Erythroblast (primary cell): ENCODE measurements at regions not wholly inside any gene's neighbourhood (a gene's known extent, or its start where the extent isn't known, plus 50 kb on each side); places are given as distances from the start of the nearest gene placed in this dataset.

Experiments used
- GATA1 ChIP-seq: IDR thresholded peaks from 2 replicates; pipeline ENCODE4 v1.6.1; 2011; ENCODE audit warnings: low read depth, mild to moderate bottlenecking, control low read depth, low read length, moderate library complexity
- POLR2A ChIP-seq: IDR thresholded peaks from 2 replicates; pipeline ENCODE4 v1.6.1; 2011; ENCODE audit warnings: mild to moderate bottlenecking, low read length

- TF ChIP-seq POLR2A (no peak), GATA1 (no peak)
These were observed 337.6 kb downstream of the CDC14C start for GRCh38 chr7:49261928-49262327.
